Left forelimb (tissue), 1 donor: ENCODE measurements at regions not wholly inside any gene's neighbourhood (a gene's known extent, or its start where the extent isn't known, plus 50 kb on each side); places are given as distances from the start of the nearest gene placed in this dataset.
A peak's percentile ranks its signal among the peaks of the same experiment; 100 is the strongest.
"Not testable (repeated sequence)": the region's sequence is repeated elsewhere in the genome, so short reads cannot be mapped to it uniquely, and the experiment has no call there.

Experiments
- DNase-seq: peaks from one replicate; pipeline ENCODE4 v3.0.0-alpha.2; 2018; ENCODE audit warnings: low spot score

DNA sequence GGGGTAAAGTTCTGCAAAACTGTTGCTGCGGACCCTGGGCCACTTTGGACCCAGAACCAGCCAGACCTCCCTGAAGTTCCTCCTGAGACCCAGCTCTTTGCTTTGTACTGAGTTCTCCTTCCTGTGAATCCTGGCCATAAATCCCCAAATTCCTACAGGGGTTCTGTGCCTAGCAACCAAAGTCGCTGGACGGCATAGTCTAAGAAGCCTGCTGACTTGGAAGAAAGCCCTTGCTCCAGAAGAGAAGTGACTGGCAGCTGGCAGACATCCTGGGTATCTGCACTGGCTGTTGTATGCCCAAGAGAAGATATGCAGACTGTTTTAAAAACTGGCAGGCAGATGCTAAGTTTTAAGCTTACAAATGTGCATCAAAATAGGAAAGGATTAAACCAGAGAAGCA lies 99.9 kb upstream of the SLC24A4 start:
- no peak for DNase-seq

DNA sequence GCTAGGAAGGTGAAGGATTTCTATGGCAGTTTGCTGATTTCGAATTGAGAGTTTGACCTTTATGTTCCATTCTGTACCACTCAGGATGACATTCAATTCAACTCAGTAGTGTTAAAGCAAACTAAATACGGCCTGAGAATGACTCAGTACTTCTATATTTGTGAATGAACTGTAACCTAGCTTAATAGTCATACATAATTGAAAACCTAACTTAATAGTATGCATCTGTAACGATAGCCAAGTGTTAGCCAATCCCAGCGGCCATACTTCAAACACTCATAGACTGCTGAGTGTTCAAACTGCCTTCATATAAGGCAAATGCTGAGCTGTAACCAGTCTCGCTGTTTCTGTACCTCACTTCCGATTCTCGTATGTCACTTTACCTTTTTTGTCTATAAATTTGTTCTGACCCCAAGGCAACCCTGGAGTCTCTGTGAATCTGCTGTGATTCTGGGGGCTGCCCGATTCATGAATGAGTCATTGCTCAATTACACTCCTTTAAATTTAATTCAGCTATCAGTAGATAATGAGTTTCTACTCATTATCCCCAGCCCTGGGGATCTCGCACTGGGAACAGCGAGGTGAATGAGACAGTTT lies 98.5 kb upstream of the SLC24A4 start:
- no peak for DNase-seq

DNA sequence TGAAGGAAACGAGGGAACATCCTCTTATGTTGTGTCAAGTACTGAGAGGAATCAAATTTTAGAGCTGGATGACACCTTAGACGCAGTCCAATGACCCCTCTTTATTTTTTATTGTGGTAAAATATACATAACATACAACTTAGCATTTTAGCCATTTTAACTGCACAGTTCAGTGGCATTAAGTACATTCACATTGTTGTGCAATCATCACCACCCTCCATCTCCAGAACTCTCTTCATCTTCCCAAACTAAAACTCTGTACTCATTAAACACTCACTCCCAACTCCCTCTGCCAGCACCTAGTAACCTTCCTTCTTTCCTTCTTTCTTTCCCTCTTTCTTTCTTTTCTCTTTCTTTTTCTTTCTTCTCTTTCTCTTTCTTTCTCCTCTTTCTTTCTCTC lies 97.2 kb upstream of the SLC24A4 start:
- DNase-seq = no peak

DNA sequence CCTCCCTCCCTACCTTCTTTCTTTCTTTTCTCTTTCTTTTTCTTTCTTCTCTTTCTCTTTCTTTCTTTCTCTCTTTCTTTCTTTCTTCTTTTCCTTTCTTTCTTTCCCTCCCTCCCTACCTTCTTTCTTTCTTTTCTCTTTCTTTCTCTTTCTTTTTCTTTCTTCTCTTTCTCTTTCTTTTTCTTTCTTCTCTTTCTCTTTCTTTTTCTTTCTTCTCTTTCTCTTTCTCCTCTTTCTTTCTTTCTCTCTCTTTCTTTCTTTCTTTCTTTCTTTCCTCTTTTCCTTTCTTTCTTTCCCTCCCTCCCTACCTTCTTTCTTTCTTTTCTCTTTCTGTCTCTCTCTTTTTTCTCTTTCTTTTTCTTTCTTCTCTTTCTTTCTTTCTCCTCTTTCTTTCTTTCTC lies 96.8 kb upstream of the SLC24A4 start:
- DNase-seq = not testable (repeated sequence)

DNA sequence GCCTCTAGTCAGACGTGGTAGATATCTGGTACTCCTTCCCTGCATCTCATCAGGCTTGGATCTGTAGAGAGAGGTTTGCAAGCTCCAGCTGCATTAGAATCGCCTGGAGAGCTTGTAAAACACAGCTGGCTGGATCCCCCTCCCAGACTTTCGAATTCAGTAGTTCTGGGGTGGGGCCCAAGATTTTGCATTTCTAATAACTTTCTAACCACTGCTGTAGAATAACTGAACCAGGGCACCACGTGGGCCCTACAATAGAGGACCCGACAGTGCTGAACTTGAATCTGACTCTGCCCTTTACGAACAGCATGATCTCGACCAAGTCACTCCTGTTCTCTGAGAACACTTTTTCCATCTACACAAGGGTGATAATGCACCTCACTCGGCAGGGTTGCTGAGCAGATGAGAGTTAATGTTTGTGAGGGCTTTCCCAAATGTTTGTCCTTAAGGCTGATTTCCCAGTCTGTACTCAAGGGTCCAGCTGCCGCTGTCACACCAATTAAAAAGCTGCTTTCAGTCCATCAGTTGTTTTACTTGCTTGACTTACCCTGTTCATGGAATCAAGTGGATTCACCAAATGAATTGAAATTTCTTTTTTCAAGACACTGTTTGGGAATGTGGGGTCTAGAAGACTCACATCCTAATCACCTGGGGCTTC lies 86.6 kb upstream of the SLC24A4 start:
- no peak for DNase-seq

- DNase-seq = no peak
Measured at GRCh38 chr14:92240658-92241057, 82.3 kb upstream of the SLC24A4 start.

DNA sequence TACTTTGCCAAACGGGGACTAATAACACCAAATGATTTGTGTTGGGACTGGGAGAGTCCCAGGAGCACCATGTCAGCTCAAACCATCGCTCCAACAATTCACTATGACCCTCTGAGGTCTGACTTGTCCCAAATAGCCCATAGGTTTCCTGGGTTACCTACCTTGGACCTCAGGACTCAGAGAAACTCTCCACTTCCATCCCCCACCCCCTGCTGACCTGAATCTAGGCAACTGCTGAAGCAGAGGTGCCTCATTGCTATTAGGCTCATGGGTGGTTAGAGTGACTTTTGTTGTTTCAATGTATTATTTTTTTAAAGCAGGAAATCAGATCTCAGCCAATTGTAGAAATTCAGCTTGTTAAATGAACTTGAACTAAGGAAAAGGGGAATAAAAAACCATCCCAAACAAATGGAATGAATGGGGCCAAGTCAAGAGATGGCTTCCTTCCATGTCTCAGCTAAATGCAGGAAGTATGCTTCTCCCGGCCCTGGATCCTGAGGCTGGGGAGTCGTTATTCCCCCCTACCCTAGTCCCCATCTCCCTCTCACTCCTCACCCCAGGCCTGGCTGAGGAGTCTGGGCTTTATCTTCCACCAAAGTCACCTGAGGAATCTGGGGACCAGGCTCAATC lies 80.9 kb upstream of the SLC24A4 start:
- no peak for DNase-seq

GRCh38 chr14:92244805-92245204 lies 78.2 kb upstream of the SLC24A4 start:
- DNase-seq = no peak

GRCh38 chr14:92247341-92247740 lies 75.6 kb upstream of the SLC24A4 start:
- no peak for DNase-seq

DNA sequence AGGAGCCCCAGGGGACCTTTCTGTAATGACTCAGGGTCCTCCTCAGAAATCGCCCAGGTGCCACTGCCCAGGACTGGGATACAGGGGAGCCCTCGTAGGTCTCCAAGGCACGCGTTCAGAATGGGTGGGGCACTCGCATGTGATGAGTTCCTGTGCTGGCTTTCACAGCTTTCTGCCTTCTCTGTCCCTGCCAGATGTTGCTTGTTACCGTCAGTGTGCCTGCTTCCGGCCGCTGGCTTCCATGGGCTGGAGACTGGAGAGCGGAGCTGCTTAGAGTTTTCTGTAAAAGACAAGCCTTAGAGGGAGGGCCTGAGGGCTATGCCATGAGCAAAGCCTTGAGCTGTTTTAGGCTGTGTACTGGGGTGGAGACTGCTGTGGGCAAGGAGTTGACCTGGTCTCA lies 75.0 kb upstream of the SLC24A4 start:
- DNase-seq = no peak

- DNase-seq = no peak
Measured at GRCh38 chr14:92248696-92249095, 74.3 kb upstream of the SLC24A4 start.

DNA sequence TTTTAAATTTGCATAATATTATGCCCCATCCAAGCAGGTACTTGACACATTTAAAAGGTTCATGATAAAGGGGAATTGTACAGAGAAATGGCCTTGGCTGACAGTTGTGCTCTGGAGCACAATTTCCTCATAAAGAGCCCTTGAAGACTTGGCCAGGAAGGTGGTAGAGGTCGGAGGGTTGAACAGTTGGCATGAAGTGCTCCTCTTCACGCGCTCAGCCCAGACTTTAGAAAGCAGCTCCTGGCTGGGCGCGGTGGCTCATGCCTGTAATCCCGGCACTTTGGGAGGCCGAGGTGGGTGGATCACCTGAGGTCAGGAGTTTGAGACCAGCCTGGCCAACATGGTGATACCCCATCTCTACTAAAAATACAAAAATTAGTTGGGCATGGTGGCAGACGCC lies 72.6 kb upstream of the SLC24A4 start:
- not testable (repeated sequence) for DNase-seq

GRCh38 chr14:92252323-92252722 lies 70.6 kb upstream of the SLC24A4 start:
- no peak for DNase-seq

DNA sequence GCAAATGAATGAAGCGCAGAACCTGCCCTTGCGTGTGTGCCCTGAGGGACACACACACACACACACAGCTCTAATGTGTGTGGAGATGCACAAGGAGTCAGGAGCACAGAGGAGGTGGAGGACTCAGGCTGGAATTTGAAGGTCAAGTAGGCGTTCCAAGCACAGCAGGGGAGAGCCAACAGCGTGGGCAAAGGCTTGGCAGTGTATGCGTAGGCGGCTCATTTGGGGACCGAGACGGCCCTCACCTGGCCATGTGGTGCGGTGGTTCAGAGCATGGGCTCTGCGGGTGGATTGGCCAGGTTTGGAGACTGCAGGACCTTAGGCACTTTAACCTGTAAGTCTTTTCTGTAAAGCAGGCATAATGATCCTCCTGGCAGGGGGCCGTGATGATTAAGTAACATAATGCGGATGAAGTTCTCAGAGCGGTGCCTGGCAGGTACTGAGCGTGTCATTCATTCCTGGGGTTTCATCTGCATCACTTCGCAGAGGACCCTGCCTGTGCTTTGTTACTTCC lies 69.5 kb upstream of the SLC24A4 start:
- no peak for DNase-seq

- peak; percentile 84 for DNase-seq
Measured at GRCh38 chr14:92254786-92255185, 68.2 kb upstream of the SLC24A4 start.

DNA sequence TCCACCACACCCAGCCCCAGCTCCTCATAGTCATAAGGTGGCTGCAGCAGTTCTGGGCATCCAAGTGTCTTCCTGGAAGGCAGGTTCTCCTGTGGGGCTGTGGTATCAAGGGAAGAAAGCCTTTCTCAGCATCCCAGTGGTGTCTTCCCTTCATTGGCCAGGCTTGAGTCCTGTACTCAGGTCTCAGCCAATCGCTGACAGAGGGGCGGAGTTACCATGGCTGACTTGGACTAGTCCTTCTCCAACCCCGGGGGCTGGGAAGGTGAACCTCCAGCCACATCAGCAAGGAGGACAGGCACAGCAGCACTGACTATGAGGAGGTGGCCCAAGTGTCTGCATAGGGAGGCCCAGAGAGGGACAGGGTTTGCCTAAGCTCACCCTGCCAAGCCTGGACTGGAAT lies 64.0 kb upstream of the SLC24A4 start:
- DNase-seq = no peak

DNA sequence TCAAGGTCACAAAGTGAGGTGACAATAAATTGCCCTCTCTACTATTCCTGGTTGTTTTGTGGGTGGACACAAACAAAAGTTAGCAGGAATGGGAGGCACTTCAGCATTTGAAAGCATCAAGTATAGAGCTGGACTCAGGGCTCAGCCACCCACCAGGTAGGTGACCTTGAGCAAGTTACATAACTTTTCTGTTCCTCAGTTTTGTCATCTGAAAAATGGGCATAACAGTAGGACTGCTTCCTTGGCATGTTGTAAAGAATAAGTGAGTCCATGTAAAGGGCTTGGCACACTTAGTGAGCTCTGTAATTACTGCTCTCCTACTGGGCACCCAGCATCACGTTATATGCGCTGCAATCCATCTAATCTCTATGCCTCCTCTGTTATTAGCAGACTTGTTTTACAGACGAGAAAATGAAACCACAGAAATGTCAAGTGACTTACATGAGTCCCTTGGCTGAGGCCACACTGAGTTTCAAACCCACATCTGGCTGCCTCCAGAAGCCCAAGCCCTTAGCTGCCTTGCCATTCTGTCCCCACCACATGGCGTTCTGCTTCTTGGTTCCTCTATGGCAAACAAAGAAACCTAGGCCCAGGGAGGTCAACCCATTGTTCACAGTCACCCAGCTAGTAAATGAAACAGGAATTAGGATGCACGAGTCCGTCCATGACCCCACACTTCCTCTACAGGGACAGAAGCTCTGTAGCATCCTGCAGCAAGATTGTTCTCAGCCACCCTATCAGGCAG lies 63.2 kb upstream of the SLC24A4 start:
- no peak for DNase-seq

- DNase-seq = no peak
Measured at GRCh38 chr14:92263681-92264080, 59.3 kb upstream of the SLC24A4 start.

DNA sequence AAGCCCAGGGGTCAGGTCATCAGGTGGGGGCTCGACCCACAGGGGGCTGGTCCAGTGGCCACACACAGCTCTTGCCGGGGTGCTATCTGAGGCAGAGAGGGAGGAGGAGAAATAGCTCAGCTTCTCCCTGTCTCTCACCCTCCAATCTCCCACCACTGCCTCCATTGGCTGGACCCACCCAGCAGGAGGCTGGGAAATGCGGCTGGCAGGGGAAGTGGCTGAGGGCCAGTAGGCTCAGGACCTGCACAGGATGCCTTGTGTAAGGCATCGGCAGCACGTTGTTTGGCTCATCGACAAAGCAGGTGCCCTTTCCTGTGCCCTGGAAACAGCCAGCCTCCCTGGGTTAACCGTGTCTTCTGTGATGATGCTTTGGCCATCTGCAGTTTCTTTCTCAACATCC lies 58.8 kb upstream of the SLC24A4 start:
- DNase-seq = no peak

GRCh38 chr14:92266216-92266615 lies 56.7 kb upstream of the SLC24A4 start:
- DNase-seq = no peak
